GM12878 (cell line): ENCODE measurements at regions not wholly inside any gene's neighbourhood (a gene's known extent, or its start where the extent isn't known, plus 50 kb on each side); places are given as distances from the start of the nearest gene placed in this dataset.

Experiments
- CREM ChIP-seq: IDR thresholded peaks from 2 replicates; pipeline ENCODE4 v1.6.1; 2014; ENCODE audit warnings: antibody characterized with exemption, low read depth
- EZH2 ChIP-seq: IDR thresholded peaks from 2 replicates; pipeline ENCODE4 v1.6.1; 2012; ENCODE audit warnings: low read depth, mild to moderate bottlenecking, control low read depth, inconsistent platforms, low read length, borderline replicate concordance; ENCODE audit not compliant: control insufficient read depth
- HCFC1 ChIP-seq: fragments of 150-350 bp; IDR thresholded peaks from 2 replicates; pipeline ENCODE4 v1.6.1; 2014; ENCODE audit warnings: low read length
- IRF4 ChIP-seq: IDR thresholded peaks from 2 replicates; pipeline ENCODE4 v1.6.1; 2011; ENCODE audit warnings: low read depth, low read length
- MXI1 ChIP-seq: fragments of 150-350 bp; IDR thresholded peaks from 2 replicates; pipeline ENCODE4 v1.6.1; 2011; ENCODE audit warnings: low read depth, mild to moderate bottlenecking, inconsistent platforms, low read length, improper control_type of control experiment
- NR2C2 ChIP-seq: IDR thresholded peaks from 2 replicates; pipeline ENCODE4 v1.6.1; 2011; ENCODE audit warnings: borderline replicate concordance, low read depth; ENCODE audit not compliant: control insufficient read depth, insufficient read length
- PAX8 ChIP-seq: fragments of 450-650 bp; IDR thresholded peaks from 2 replicates; pipeline ENCODE4 v1.6.1; 2017; ENCODE audit warnings: mild to moderate bottlenecking, moderate library complexity
- SPI1 ChIP-seq: IDR thresholded peaks from 2 replicates; pipeline ENCODE4 v1.6.1; 2011; ENCODE audit warnings: low read depth, mild to moderate bottlenecking, low read length, moderate library complexity, borderline replicate concordance; ENCODE audit not compliant: insufficient read depth
- TAF1 ChIP-seq: IDR thresholded peaks from 2 replicates; pipeline ENCODE4 v1.6.1; 2011; ENCODE audit warnings: mild to moderate bottlenecking, low read depth, low read length, borderline replicate concordance
- YY1 ChIP-seq: IDR thresholded peaks from 2 replicates; pipeline ENCODE4 v1.6.1; 2011; ENCODE audit warnings: low read depth, mild to moderate bottlenecking, low read length
- TF ChIP-seq, protein P1 (sequence below), 3 experiments: IDR thresholded peaks in 2 of 3; conservative IDR thresholded peaks in 1 of 3; 2 replicates each; pipeline ENCODE4 v1.5.1; 2011; ENCODE audit warnings: low read depth in 3 of 3, low read length in 3 of 3, mild to moderate bottlenecking in 3 of 3, control low read depth in 2 of 3, moderate library complexity in 2 of 3, inconsistent platforms in 1 of 3, mixed read lengths in 1 of 3; ENCODE audit not compliant: control insufficient read depth in 2 of 3, insufficient read depth in 1 of 3; ENCODE audit errors: extremely low read depth in 1 of 3
- TF ChIP-seq, protein P2 (sequence below): IDR thresholded peaks from 2 replicates; pipeline ENCODE4 v1.6.1; 2012; ENCODE audit warnings: mild to moderate bottlenecking, low read depth, low read length
- TF ChIP-seq, protein P3 (sequence below): IDR thresholded peaks from 2 replicates; pipeline ENCODE4 v1.6.1; 2012; ENCODE audit warnings: low read depth, low read length, improper control_type of control experiment
- TF ChIP-seq, protein P4 (sequence below): IDR thresholded peaks from 2 replicates; pipeline ENCODE4 v1.6.1; 2011; ENCODE audit warnings: borderline replicate concordance, low read depth, mild to moderate bottlenecking, moderate library complexity, low read length; ENCODE audit not compliant: insufficient read depth, poor library complexity, severe bottlenecking

DNA sequence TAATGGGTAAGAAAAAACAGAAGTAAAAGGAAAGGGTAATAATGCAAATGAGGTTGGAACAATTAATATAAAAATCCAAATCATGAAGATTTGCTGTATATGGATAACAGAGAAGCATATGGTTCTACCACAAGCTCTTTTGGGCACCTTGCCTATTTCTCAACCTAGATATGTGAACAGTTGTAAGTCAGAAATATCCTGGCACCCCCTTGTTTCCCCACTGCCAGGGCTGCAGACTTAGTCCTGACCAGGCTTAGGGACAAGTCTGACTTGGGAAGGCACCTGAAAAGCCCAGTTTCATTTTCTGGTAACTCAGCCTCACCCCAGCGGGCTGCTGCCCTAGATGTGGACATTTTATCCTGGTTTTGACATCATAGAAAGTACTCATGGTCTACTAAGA lies 183.2 kb upstream of the STAC start:
- TF ChIP-seq, protein P1, sequence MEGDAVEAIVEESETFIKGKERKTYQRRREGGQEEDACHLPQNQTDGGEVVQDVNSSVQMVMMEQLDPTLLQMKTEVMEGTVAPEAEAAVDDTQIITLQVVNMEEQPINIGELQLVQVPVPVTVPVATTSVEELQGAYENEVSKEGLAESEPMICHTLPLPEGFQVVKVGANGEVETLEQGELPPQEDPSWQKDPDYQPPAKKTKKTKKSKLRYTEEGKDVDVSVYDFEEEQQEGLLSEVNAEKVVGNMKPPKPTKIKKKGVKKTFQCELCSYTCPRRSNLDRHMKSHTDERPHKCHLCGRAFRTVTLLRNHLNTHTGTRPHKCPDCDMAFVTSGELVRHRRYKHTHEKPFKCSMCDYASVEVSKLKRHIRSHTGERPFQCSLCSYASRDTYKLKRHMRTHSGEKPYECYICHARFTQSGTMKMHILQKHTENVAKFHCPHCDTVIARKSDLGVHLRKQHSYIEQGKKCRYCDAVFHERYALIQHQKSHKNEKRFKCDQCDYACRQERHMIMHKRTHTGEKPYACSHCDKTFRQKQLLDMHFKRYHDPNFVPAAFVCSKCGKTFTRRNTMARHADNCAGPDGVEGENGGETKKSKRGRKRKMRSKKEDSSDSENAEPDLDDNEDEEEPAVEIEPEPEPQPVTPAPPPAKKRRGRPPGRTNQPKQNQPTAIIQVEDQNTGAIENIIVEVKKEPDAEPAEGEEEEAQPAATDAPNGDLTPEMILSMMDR (IDR thresholded peaks at IDR 0.05 in 2 of 3, conservative IDR thresholded peaks at IDR 0.05 in 1 of 3; ENCODE audit: control insufficient read depth in 2 of 3, extremely low read depth in 1 of 3, insufficient read depth in 1 of 3, low read depth in 3 of 3, low read length in 3 of 3), result no peak
- TF ChIP-seq PAX8, result no peak
- TF ChIP-seq TAF1, result no peak
- TF ChIP-seq CREM, result no peak
- TF ChIP-seq EZH2, result no peak
- no peak for TF ChIP-seq NR2C2
- TF ChIP-seq, protein P2, sequence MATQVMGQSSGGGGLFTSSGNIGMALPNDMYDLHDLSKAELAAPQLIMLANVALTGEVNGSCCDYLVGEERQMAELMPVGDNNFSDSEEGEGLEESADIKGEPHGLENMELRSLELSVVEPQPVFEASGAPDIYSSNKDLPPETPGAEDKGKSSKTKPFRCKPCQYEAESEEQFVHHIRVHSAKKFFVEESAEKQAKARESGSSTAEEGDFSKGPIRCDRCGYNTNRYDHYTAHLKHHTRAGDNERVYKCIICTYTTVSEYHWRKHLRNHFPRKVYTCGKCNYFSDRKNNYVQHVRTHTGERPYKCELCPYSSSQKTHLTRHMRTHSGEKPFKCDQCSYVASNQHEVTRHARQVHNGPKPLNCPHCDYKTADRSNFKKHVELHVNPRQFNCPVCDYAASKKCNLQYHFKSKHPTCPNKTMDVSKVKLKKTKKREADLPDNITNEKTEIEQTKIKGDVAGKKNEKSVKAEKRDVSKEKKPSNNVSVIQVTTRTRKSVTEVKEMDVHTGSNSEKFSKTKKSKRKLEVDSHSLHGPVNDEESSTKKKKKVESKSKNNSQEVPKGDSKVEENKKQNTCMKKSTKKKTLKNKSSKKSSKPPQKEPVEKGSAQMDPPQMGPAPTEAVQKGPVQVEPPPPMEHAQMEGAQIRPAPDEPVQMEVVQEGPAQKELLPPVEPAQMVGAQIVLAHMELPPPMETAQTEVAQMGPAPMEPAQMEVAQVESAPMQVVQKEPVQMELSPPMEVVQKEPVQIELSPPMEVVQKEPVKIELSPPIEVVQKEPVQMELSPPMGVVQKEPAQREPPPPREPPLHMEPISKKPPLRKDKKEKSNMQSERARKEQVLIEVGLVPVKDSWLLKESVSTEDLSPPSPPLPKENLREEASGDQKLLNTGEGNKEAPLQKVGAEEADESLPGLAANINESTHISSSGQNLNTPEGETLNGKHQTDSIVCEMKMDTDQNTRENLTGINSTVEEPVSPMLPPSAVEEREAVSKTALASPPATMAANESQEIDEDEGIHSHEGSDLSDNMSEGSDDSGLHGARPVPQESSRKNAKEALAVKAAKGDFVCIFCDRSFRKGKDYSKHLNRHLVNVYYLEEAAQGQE, result no peak
- TF ChIP-seq, protein P3, sequence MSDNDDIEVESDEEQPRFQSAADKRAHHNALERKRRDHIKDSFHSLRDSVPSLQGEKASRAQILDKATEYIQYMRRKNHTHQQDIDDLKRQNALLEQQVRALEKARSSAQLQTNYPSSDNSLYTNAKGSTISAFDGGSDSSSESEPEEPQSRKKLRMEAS, result no peak
- no peak for TF ChIP-seq SPI1
- no peak for TF ChIP-seq YY1
- no peak for TF ChIP-seq MXI1
- TF ChIP-seq, protein P4, sequence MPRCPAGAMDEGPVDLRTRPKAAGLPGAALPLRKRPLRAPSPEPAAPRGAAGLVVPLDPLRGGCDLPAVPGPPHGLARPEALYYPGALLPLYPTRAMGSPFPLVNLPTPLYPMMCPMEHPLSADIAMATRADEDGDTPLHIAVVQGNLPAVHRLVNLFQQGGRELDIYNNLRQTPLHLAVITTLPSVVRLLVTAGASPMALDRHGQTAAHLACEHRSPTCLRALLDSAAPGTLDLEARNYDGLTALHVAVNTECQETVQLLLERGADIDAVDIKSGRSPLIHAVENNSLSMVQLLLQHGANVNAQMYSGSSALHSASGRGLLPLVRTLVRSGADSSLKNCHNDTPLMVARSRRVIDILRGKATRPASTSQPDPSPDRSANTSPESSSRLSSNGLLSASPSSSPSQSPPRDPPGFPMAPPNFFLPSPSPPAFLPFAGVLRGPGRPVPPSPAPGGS, result no peak
- no peak for TF ChIP-seq IRF4
- TF ChIP-seq HCFC1, result no peak
